ENCODE measurements at regions not wholly inside any gene's neighbourhood (a gene's known extent, or its start where the extent isn't known, plus 50 kb on each side); places are given as distances from the start of the nearest gene placed in this dataset.

DNA sequence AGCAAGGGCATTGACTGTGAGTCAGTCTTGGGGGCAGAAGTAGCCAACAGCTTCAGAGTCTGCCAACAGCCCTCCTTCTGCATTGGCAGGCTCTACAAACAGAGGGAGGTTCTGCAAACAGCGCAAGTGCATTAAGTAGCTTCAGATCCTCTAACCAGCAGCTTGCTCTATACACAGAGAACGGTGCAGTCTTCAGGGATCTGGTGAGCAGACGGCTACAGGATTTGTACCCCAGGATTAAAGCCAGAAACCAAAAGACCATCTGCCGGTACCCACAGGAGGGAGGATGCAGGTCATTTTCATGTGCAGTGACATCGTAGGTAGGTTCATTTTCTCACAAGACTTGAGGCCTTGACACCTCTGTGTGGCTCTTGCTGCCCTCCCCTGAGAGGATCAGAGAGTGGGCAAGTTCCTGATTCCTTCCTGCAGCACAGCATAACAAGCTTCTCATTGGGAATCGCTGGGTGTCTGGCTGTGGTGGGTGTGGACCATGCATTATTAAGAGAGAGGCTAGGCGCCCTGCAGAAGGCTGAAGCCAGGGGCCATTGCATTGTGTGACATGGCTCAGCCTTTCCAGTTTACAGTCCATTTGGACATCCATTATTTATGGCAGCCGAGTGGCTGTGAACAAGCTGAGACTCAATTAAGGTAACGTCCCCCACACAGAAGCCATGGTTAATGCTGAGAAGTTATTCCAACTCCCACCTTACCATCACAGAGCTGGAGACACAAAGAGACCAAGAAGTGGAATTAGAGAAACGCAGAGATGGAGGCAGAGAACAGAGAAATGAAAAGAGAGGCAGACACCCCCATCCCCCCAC, 250.0 kb downstream of the LRFN2 start:
- TF ChIP-seq POLR2A (IDR thresholded peaks at IDR 0.05), result no peak
- TF ChIP-seq, protein P1, sequence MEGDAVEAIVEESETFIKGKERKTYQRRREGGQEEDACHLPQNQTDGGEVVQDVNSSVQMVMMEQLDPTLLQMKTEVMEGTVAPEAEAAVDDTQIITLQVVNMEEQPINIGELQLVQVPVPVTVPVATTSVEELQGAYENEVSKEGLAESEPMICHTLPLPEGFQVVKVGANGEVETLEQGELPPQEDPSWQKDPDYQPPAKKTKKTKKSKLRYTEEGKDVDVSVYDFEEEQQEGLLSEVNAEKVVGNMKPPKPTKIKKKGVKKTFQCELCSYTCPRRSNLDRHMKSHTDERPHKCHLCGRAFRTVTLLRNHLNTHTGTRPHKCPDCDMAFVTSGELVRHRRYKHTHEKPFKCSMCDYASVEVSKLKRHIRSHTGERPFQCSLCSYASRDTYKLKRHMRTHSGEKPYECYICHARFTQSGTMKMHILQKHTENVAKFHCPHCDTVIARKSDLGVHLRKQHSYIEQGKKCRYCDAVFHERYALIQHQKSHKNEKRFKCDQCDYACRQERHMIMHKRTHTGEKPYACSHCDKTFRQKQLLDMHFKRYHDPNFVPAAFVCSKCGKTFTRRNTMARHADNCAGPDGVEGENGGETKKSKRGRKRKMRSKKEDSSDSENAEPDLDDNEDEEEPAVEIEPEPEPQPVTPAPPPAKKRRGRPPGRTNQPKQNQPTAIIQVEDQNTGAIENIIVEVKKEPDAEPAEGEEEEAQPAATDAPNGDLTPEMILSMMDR (IDR thresholded peaks at IDR 0.05), result no peak

Data from right lobe of liver (tissue), 4 donors.